ENCODE measurements at regions not wholly inside any gene's neighbourhood (a gene's known extent, or its start where the extent isn't known, plus 50 kb on each side); places are given as distances from the start of the nearest gene placed in this dataset.
A peak's percentile ranks its signal among the peaks of the same experiment; 100 is the strongest.
"Not testable (repeated sequence)": the region's sequence is repeated elsewhere in the genome, so short reads cannot be mapped to it uniquely, and the experiment has no call there.

DNA sequence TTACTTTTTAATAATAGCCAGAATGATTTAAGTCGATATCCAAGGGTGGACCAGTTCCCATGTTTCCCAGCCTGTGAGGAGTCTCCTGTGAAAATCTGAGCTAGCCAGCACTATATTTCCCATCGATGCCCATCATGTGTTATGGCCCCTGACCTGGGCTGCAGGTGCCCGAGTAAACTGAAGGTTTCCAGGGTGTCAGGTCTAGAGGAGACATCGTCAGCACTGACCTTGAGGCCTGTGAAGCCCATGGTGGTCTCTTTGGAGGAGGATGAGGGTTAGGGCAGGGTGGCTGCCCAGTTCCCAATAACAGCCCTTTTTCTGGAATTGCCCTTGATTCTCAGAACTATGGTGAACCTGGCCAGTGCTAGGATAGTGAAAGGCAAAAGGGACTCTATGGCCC is 63.0 kb upstream of the TOP1 start:
- no peaks in the 10 kb centered on the region for H3K27me3 ChIP-seq (ENCODE audit: control insufficient read depth, insufficient read depth, low read length)
- H3K36me3 ChIP-seq (ENCODE audit: control insufficient read depth, insufficient read depth, low read length) = no peaks in the 10 kb centered on the region
- FAIRE-seq = no peak
- H3K4me3 ChIP-seq (ENCODE audit: low read depth, low read length) = no peak overlapping the region
- TF ChIP-seq, protein P1, sequence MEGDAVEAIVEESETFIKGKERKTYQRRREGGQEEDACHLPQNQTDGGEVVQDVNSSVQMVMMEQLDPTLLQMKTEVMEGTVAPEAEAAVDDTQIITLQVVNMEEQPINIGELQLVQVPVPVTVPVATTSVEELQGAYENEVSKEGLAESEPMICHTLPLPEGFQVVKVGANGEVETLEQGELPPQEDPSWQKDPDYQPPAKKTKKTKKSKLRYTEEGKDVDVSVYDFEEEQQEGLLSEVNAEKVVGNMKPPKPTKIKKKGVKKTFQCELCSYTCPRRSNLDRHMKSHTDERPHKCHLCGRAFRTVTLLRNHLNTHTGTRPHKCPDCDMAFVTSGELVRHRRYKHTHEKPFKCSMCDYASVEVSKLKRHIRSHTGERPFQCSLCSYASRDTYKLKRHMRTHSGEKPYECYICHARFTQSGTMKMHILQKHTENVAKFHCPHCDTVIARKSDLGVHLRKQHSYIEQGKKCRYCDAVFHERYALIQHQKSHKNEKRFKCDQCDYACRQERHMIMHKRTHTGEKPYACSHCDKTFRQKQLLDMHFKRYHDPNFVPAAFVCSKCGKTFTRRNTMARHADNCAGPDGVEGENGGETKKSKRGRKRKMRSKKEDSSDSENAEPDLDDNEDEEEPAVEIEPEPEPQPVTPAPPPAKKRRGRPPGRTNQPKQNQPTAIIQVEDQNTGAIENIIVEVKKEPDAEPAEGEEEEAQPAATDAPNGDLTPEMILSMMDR (IDR thresholded peaks at IDR 0.05; ENCODE audit: insufficient read depth, low read length, severe bottlenecking) = no peak
- DNase-seq (ENCODE audit: low read depth) = no peak

DNA sequence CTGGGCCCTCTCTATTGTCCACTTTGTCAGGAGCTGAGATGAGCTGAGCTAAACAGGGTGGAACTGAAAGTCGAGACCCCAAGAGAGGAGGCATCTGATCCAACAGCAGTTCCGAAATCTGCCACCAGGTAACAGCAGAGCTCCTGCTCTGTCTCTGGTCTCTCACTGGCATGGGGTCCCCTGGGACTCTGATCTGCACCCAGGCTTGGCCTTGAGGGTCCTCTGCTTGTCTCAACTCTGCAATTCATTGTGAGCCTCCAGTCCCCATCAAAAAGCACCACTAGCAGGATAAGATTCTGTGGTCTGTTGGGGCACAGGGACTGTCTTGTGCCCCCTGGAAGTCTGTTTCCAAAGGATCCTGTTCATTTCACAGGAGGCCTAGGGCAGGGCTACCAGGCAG is 62.5 kb upstream of the TOP1 start:
- FAIRE-seq (no peak), DNase-seq (ENCODE audit: low read depth) (no peak)
- TF ChIP-seq, protein P1 (IDR thresholded peaks at IDR 0.05; ENCODE audit: insufficient read depth, low read length, severe bottlenecking) = peak; percentile 41
- Histone ChIP-seq H3K4me3 (ENCODE audit: low read depth, low read length) (no peak overlapping the region), H3K27me3 (ENCODE audit: control insufficient read depth, insufficient read depth, low read length) (no peaks in the 10 kb centered on the region), H3K36me3 (ENCODE audit: control insufficient read depth, insufficient read depth, low read length) (no peaks in the 10 kb centered on the region)

DNA sequence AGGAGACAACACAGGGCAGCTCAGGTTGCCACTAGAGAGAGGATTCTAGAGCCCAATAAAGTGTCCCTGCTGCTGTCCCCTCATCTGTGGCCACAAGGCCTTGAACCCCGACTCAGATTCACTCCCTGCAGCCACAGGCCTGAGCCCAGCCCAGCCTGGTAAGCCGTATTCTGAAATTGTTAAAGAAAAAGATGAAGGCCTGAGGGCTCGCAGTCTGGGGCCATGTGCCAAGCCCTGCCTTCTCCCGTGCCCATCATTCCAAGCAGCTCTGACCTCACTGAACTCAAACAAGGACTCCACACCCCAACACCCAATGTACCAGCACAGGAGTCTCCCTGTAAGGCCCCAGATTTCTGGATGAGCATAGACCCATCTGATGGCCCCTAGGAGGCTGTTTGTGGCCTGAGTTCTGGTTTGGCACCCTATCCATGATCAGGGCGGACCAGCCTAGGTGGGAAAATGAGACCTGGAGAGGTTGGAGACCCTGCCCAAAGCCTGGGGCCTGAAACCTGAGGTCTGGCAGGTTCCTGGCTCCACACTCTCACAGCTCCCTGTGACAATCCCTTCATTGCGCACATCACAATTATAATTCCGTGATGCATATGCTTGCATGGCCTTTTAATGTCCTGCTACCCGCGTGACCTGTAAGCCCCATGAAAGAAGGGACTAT is 62.0 kb upstream of the TOP1 start:
- FAIRE-seq (no peak), DNase-seq (ENCODE audit: low read depth) (no peak)
- no peak overlapping the region for H3K4me3 ChIP-seq (ENCODE audit: low read depth, low read length)
- TF ChIP-seq, protein P1 (IDR thresholded peaks at IDR 0.05; ENCODE audit: insufficient read depth, low read length, severe bottlenecking) = no peak
- H3K36me3 ChIP-seq (ENCODE audit: control insufficient read depth, insufficient read depth, low read length) = no peaks in the 10 kb centered on the region
- no peaks in the 10 kb centered on the region for H3K27me3 ChIP-seq (ENCODE audit: control insufficient read depth, insufficient read depth, low read length)

- FAIRE-seq (no peak), DNase-seq (ENCODE audit: low read depth) (no peak)
- no peaks in the 10 kb centered on the region for H3K27me3 ChIP-seq (ENCODE audit: control insufficient read depth, insufficient read depth, low read length)
- TF ChIP-seq, protein P1 (IDR thresholded peaks at IDR 0.05; ENCODE audit: insufficient read depth, low read length, severe bottlenecking) = no peak
- H3K4me3 ChIP-seq (ENCODE audit: low read depth, low read length) = no peak overlapping the region
- H3K36me3 ChIP-seq (ENCODE audit: control insufficient read depth, insufficient read depth, low read length) = no peaks in the 10 kb centered on the region
These were observed 60.9 kb upstream of the TOP1 start for GRCh38 chr20:40967700-40968099.

- DNase-seq (ENCODE audit: low read depth) = peak; percentile 44
- peak overlapping the region; percentile 14 for H3K4me3 ChIP-seq (ENCODE audit: low read depth, low read length)
- FAIRE-seq; H3K27me3 ChIP-seq (ENCODE audit: control insufficient read depth, insufficient read depth, low read length); H3K36me3 ChIP-seq (ENCODE audit: control insufficient read depth, insufficient read depth, low read length): not testable (repeated sequence)
- TF ChIP-seq, protein P1 (IDR thresholded peaks at IDR 0.05; ENCODE audit: insufficient read depth, low read length, severe bottlenecking) = peak; percentile 97
These were observed 59.6 kb upstream of the TOP1 start for GRCh38 chr20:40968816-40969562.
